Neuronal stem cell (in vitro differentiated cells): ENCODE measurements at regions not wholly inside any gene's neighbourhood (a gene's known extent, or its start where the extent isn't known, plus 50 kb on each side); places are given as distances from the start of the nearest gene placed in this dataset.

ENCODE experiments used
- DNase-seq: peaks from one replicate; pipeline ENCODE4 v3.0.0-alpha.2; 2013; ENCODE audit warnings: low spot score
- H2AFZ ChIP-seq: one replicate; pipeline ENCODE4 v1.6.1; 2013; ENCODE audit warnings: mild to moderate bottlenecking, low read length, inconsistent platforms
- H2AK5ac ChIP-seq: 2 replicates; pipeline ENCODE4 v1.6.1; 2013; ENCODE audit warnings: low read depth, mild to moderate bottlenecking, inconsistent platforms, low read length, moderate library complexity, mixed read lengths
- H2BK120ac ChIP-seq: 2 replicates; pipeline ENCODE4 v1.6.1; 2013; ENCODE audit warnings: low read depth, mild to moderate bottlenecking, inconsistent platforms, low read length, moderate library complexity, mixed read lengths
- H2BK12ac ChIP-seq: one replicate; pipeline ENCODE4 v1.6.1; 2013; ENCODE audit warnings: low read length, inconsistent platforms
- H2BK15ac ChIP-seq: 2 replicates; pipeline ENCODE4 v1.6.1; 2013; ENCODE audit warnings: mild to moderate bottlenecking, low read length, inconsistent platforms, mixed read lengths
- H2BK5ac ChIP-seq: one replicate; pipeline ENCODE4 v1.6.1; 2013; ENCODE audit warnings: inconsistent platforms, mild to moderate bottlenecking, low read length, moderate library complexity
- H3K14ac ChIP-seq: one replicate; pipeline ENCODE4 v1.6.1; 2013; ENCODE audit warnings: low read length, inconsistent platforms
- H3K18ac ChIP-seq: 2 replicates; pipeline ENCODE4 v1.6.1; 2013; ENCODE audit warnings: low read length, inconsistent platforms
- H3K23ac ChIP-seq: 2 replicates; pipeline ENCODE4 v1.6.1; 2013; ENCODE audit warnings: low read depth, mild to moderate bottlenecking, mixed read lengths, low read length, inconsistent platforms; ENCODE audit not compliant: poor library complexity
- H3K27ac ChIP-seq: replicated peaks from 3 replicates; pipeline ENCODE4 v1.5.1; 2013; ENCODE audit warnings: low read length, inconsistent platforms
- H3K27me3 ChIP-seq, 3 experiments: 2 replicates each; pipeline ENCODE4 v1.6.1; 2013; ENCODE audit warnings: low read length in 3 of 3, mild to moderate bottlenecking in 2 of 3, inconsistent platforms in 1 of 3, low read depth in 1 of 3, mixed read lengths in 1 of 3, moderate library complexity in 1 of 3; ENCODE audit not compliant: control insufficient read depth in 3 of 3, insufficient read depth in 3 of 3
- H3K36me3 ChIP-seq, 2 donors: replicated peaks in 1 of 2; 2 replicates each; pipeline ENCODE4 v1.6.1; 2013; ENCODE audit warnings: low read length in 2 of 2; ENCODE audit not compliant: control insufficient read depth in 2 of 2, insufficient read depth in 2 of 2
- H3K4ac ChIP-seq: 2 replicates; pipeline ENCODE4 v1.6.1; 2013; ENCODE audit warnings: inconsistent platforms, mild to moderate bottlenecking, low read length, moderate library complexity
- H3K4me1 ChIP-seq, 2 donors: 1 replicate in 1 of 2; 2 replicates in 1 of 2; pipeline ENCODE4 v1.6.1; 2013; ENCODE audit warnings: low read length in 2 of 2, low read depth in 1 of 2; ENCODE audit not compliant: control insufficient read depth in 2 of 2, insufficient read depth in 1 of 2
- H3K4me2 ChIP-seq: one replicate; pipeline ENCODE4 v1.6.1; 2013; ENCODE audit warnings: mild to moderate bottlenecking, low read length, inconsistent platforms; ENCODE audit not compliant: insufficient read depth, poor library complexity, severe bottlenecking
- H3K4me3 ChIP-seq, 2 donors: 2 replicates each; pipeline ENCODE4 v1.5.1; 2013; ENCODE audit warnings: low read length in 2 of 2, mild to moderate bottlenecking in 2 of 2, inconsistent platforms in 1 of 2, moderate library complexity in 1 of 2
- H3K79me1 ChIP-seq: one replicate; pipeline ENCODE4 v1.6.1; 2013; ENCODE audit warnings: low read depth, mild to moderate bottlenecking, inconsistent platforms, low read length, moderate library complexity
- H3K9ac ChIP-seq: one replicate; pipeline ENCODE4 v1.6.1; 2013; ENCODE audit warnings: mild to moderate bottlenecking, low read depth, low read length, inconsistent platforms; ENCODE audit not compliant: poor library complexity
- H3K9me3 ChIP-seq, 2 donors: replicated peaks in 1 of 2; 2 replicates each; pipeline versions ENCODE3 to v1.6.1; 2013; ENCODE audit warnings: low read length in 2 of 2, mild to moderate bottlenecking in 2 of 2, inconsistent platforms in 1 of 2, low read depth in 1 of 2, mixed read lengths in 1 of 2, moderate library complexity in 1 of 2; ENCODE audit not compliant: control insufficient read depth in 2 of 2, insufficient read depth in 1 of 2
- H4K8ac ChIP-seq: one replicate; pipeline ENCODE4 v1.6.1; 2013; ENCODE audit warnings: low read depth, mild to moderate bottlenecking, inconsistent platforms, low read length, moderate library complexity
- H4K91ac ChIP-seq: one replicate; pipeline ENCODE4 v1.6.1; 2013; ENCODE audit warnings: low read length, low read depth, mild to moderate bottlenecking, inconsistent platforms; ENCODE audit not compliant: poor library complexity
- WGBS, 2 donors: extraction: QIAGEN DNeasy Blood & Tissue Kit; methylation state at CpG; one replicate each; pipeline ENCODE4 v1.1.7; 2013; ENCODE audit warnings: missing lambda C conversion rate in 2 of 2, mixed read lengths in 1 of 2; ENCODE audit not compliant: insufficient read length in 2 of 2, insufficient replicate concordance in 1 of 2; ENCODE audit errors: extremely low coverage in 2 of 2; 5-methylcytosine and 5-hydroxymethylcytosine counted together

DNA sequence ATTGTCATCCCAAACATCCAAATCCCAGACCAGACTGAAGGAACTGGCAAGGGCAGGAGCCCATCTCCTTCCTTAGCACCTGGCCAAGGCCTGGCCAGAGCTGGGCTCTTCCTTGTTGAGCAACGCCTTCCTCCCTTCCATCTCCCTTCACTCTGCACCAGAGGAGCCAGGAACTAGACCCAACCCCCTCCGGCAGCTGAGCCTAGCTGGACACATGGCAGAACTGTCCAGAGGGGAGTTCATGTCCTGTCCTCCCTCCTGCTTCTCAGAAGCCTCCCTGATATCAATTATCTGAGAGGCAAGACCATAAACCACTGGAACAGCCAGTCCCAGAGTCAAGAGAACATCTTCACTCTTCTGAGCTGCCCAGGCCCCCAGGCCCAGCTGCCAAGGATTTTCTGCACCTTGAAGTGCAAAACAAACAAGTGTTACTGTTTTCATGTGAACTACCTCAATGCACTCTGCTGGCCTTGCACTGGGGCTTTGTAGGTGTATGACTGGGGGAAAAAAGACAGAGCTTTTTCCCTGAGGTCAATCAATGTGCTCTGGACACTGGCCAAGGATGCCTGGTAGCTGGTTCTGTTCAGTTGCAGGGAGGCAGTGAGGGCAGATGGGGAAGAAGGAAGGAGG is 104.5 kb upstream of the KCNK12 start:
- no peak overlapping the region for H3K4ac ChIP-seq
- no peak overlapping the region for H4K8ac ChIP-seq
- no peak overlapping the region for H2BK120ac ChIP-seq
- H4K91ac ChIP-seq = no peak overlapping the region
- no peak overlapping the region for H3K18ac ChIP-seq
- no peak overlapping the region for H2BK12ac ChIP-seq
- no peak overlapping the region for H3K27ac ChIP-seq
- H3K23ac ChIP-seq = no peak overlapping the region
- no peak for DNase-seq
- no peak overlapping the region for H3K9ac ChIP-seq
- no peak overlapping the region for H3K4me3 ChIP-seq
- no peak overlapping the region for H3K4me2 ChIP-seq
- no CpG with 5 or more reads among the region's 2 CpGs for WGBS, 2 donors
- H3K14ac ChIP-seq = no peak overlapping the region
- peaks cover 0 to 3% (median 0%) of the 10 kb centered on the region in 3 experiments for H3K27me3 ChIP-seq
- no peak overlapping the region for H2AFZ ChIP-seq
- H3K4me1 ChIP-seq = no peaks in the 10 kb centered on the region
- no peak overlapping the region for H2BK5ac ChIP-seq
- no peaks in the 10 kb centered on the region for H3K79me1 ChIP-seq
- no peaks in the 10 kb centered on the region for H3K36me3 ChIP-seq
- no peak overlapping the region for H2BK15ac ChIP-seq
- H3K9me3 ChIP-seq = peaks cover 0 to 3% of the 10 kb centered on the region in 2 donors
- no peak overlapping the region for H2AK5ac ChIP-seq

DNA sequence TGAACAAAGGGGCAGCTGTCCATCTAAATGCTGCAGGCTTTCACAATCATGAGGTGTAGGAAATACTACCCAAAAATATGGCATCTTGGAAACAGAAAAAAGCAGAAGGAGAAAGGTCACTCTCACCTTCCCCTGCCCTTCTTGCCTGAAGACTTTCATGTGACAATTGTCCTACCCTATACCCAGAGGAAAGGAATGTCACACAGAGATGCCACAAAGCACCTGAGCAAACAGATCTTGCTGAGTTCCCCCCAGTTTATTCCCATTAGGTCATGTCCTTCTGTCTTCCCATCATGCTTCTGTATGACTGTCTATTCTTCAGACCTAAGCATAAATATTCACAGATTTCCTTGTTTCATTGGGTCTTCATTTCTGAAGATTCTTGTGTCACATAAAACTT is 95.5 kb upstream of the KCNK12 start:
- H2BK12ac ChIP-seq = no peak overlapping the region
- H2AFZ ChIP-seq = no peak overlapping the region
- no peak overlapping the region for H2BK15ac ChIP-seq
- no peak overlapping the region for H3K4ac ChIP-seq
- no peaks in the 10 kb centered on the region for H3K27me3 ChIP-seq
- H3K79me1 ChIP-seq = no peaks in the 10 kb centered on the region
- no peak overlapping the region for H2BK120ac ChIP-seq
- no peak for DNase-seq
- H4K91ac ChIP-seq = no peak overlapping the region
- H2BK5ac ChIP-seq = no peak overlapping the region
- no peak overlapping the region for H3K23ac ChIP-seq
- peaks cover 4 to 12% of the 10 kb centered on the region in 2 donors for H3K4me1 ChIP-seq
- H4K8ac ChIP-seq = no peak overlapping the region
- no peak overlapping the region for H3K4me2 ChIP-seq
- no peaks in the 10 kb centered on the region for H3K9me3 ChIP-seq
- no peak overlapping the region for H2AK5ac ChIP-seq
- no peaks in the 10 kb centered on the region for H3K36me3 ChIP-seq
- no peak overlapping the region for H3K27ac ChIP-seq
- no peak overlapping the region for H3K14ac ChIP-seq
- H3K18ac ChIP-seq = no peak overlapping the region
- H3K9ac ChIP-seq = no peak overlapping the region
- no peak overlapping the region for H3K4me3 ChIP-seq

DNA sequence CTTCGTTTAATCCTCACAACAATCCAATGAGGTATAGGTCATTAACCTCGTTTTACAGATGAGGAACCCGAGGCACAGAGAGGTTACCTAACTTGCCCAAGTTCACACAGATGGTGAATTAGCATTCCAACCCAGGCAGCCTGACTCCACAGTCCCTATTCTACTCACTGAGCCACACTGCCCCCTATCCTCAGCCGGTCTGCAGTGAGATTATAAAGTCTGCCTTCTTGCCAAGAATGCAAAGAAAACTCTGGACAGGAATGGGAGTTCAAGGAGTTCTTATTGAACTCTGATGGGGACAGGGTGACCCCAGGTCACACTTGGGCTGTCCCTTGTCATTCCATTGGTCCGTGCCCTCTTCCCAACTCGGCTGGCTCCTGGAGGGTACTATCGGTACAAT is 94.0 kb upstream of the KCNK12 start:
- Histone ChIP-seq H3K18ac (no peak overlapping the region), H3K4me3 (peak overlapping the region in 1 of 2 donors; percentile 41), H3K23ac (no peak overlapping the region), H4K91ac (no peak overlapping the region), H3K4ac (no peak overlapping the region), H2BK120ac (no peak overlapping the region), H3K9ac (no peak overlapping the region), H3K27ac (no peak overlapping the region), H4K8ac (no peak overlapping the region), H2AK5ac (no peak overlapping the region), H3K9me3 (no peaks in the 10 kb centered on the region), H3K27me3 (no peaks in the 10 kb centered on the region), H3K14ac (no peak overlapping the region), H3K4me1 (peaks cover 4 to 12% of the 10 kb centered on the region in 2 donors), H3K4me2 (no peak overlapping the region), H2BK15ac (no peak overlapping the region), H2BK12ac (no peak overlapping the region), H3K79me1 (no peaks in the 10 kb centered on the region), H3K36me3 (no peaks in the 10 kb centered on the region), H2AFZ (no peak overlapping the region), H2BK5ac (no peak overlapping the region)
- WGBS, 2 donors = no CpG with 5 or more reads among the region's 7 CpGs
- DNase-seq = no peak

DNA sequence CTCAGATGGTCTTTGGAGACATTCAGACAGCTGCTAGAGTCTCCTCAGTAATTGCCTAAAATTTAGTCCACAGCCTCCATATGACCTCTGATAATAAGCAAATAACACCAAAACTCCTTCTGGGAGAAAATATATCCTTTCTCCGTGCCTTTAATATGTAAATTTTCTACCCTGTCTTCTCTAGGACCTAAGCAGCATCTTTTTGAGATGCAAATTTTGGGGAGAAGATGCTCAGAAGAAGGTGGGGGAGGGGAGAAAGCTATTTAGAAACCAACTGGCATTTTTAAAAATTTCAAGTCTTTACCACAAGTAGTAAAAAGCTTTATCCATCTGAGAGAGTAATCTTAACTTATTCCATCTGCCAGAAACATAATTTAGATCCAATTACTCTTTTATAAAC is 91.8 kb upstream of the KCNK12 start:
- H2BK120ac ChIP-seq = no peak overlapping the region
- H2BK5ac ChIP-seq = no peak overlapping the region
- no peak overlapping the region for H3K9ac ChIP-seq
- H3K4ac ChIP-seq = no peak overlapping the region
- H3K9me3 ChIP-seq = no peaks in the 10 kb centered on the region
- no peak overlapping the region for H3K14ac ChIP-seq
- peaks cover 3 to 12% of the 10 kb centered on the region in 2 donors for H3K4me1 ChIP-seq
- H4K91ac ChIP-seq = no peak overlapping the region
- no CpG with 5 or more reads among the region's 1 CpG for WGBS, 2 donors
- no peaks in the 10 kb centered on the region for H3K79me1 ChIP-seq
- H4K8ac ChIP-seq = no peak overlapping the region
- DNase-seq = no peak
- H3K27ac ChIP-seq = no peak overlapping the region
- no peak overlapping the region for H3K4me2 ChIP-seq
- no peak overlapping the region for H3K18ac ChIP-seq
- H3K4me3 ChIP-seq = no peak overlapping the region
- no peaks in the 10 kb centered on the region for H3K36me3 ChIP-seq
- H2AFZ ChIP-seq = peak overlapping the region; percentile 58
- no peak overlapping the region for H2BK15ac ChIP-seq
- H2BK12ac ChIP-seq = no peak overlapping the region
- no peaks in the 10 kb centered on the region for H3K27me3 ChIP-seq
- H2AK5ac ChIP-seq = no peak overlapping the region
- no peak overlapping the region for H3K23ac ChIP-seq
